ACC112 (cell line): ENCODE measurements at regions not wholly inside any gene's neighbourhood (a gene's known extent, or its start where the extent isn't known, plus 50 kb on each side); places are given as distances from the start of the nearest gene placed in this dataset.

ENCODE experiments used
- H2AFZ ChIP-seq: fragments of 200-600 bp; sonication (generic); one replicate; pipeline ENCODE4 v1.6.0; 2017; ENCODE audit warnings: antibody characterized with exemption, low read length; ENCODE audit not compliant: unreplicated experiment
- H3K27ac ChIP-seq: fragments of 200-600 bp; sonication (generic); 2 replicates; pipeline ENCODE4 v1.5.1; 2014; ENCODE audit warnings: low read depth, mild to moderate bottlenecking, antibody characterized with exemption, low read length, moderate library complexity
- H3K27me3 ChIP-seq: fragments of 200-600 bp; sonication (generic); 2 replicates; pipeline ENCODE4 v1.6.1; 2014; ENCODE audit warnings: mild to moderate bottlenecking, antibody characterized with exemption, low read length, moderate library complexity, mixed read lengths; ENCODE audit not compliant: insufficient read depth
- H3K36me3 ChIP-seq: fragments of 200-600 bp; sonication (generic); 2 replicates; pipeline ENCODE4 v1.6.1; 2016; ENCODE audit warnings: mild to moderate bottlenecking, antibody characterized with exemption, low read length, moderate library complexity, mixed read lengths; ENCODE audit not compliant: insufficient read depth
- H3K4me1 ChIP-seq: fragments of 200-600 bp; sonication (generic); one replicate; pipeline ENCODE4 v1.6.1; 2016; ENCODE audit warnings: low read length, mixed read lengths; ENCODE audit not compliant: insufficient read depth, unreplicated experiment, control insufficient read depth
- H3K4me3 ChIP-seq: fragments of 200-600 bp; sonication (generic); 2 replicates; pipeline ENCODE4 v1.5.1; 2014; ENCODE audit warnings: mild to moderate bottlenecking, low read depth, low read length
- H3K79me2 ChIP-seq: fragments of 200-600 bp; sonication (generic); one replicate; pipeline ENCODE4 v1.6.0; 2016; ENCODE audit warnings: low read length; ENCODE audit not compliant: control insufficient read depth, unreplicated experiment, insufficient read depth

GRCh38 chr10:94085766-94086437 lies 92.2 kb downstream of the PLCE1 start:
- Histone ChIP-seq H3K27me3 (no peaks in the 10 kb centered on the region), H3K4me3 (no peak overlapping the region), H3K79me2 (no peaks in the 10 kb centered on the region), H2AFZ (no peak overlapping the region), H3K36me3 (no peaks in the 10 kb centered on the region; the same call in 1 of the 2 replicates), H3K4me1 (peaks cover 18% of the 10 kb centered on the region), H3K27ac (no peak overlapping the region)

- peak overlapping the region; percentile 17 for H3K4me3 ChIP-seq
- H3K36me3 ChIP-seq = no peaks in the 10 kb centered on the region
- H3K4me1 ChIP-seq = peaks cover 40% of the 10 kb centered on the region
- no peaks in the 10 kb centered on the region for H3K27me3 ChIP-seq
- H3K27ac ChIP-seq = no peak overlapping the region
- H2AFZ ChIP-seq = no peak overlapping the region
- H3K79me2 ChIP-seq = no peaks in the 10 kb centered on the region
These were observed 95.2 kb downstream of the PLCE1 start for GRCh38 chr10:94088926-94089381.

GRCh38 chr10:94091649-94092048 lies 97.9 kb downstream of the PLCE1 start:
- Histone ChIP-seq H3K27ac (no peak overlapping the region), H2AFZ (no peak overlapping the region), H3K27me3 (no peaks in the 10 kb centered on the region), H3K4me1 (peaks cover 46% of the 10 kb centered on the region), H3K36me3 (no peaks in the 10 kb centered on the region), H3K4me3 (no peak overlapping the region), H3K79me2 (no peaks in the 10 kb centered on the region)

- no peaks in the 10 kb centered on the region for H3K36me3 ChIP-seq
- H3K4me1 ChIP-seq = peaks cover 55% of the 10 kb centered on the region
- H2AFZ ChIP-seq = peak overlapping the region; percentile 31
- peak overlapping the region; percentile 51 for H3K4me3 ChIP-seq
- peak overlapping the region; percentile 83 for H3K27ac ChIP-seq
- H3K27me3 ChIP-seq = no peaks in the 10 kb centered on the region
- H3K79me2 ChIP-seq = no peaks in the 10 kb centered on the region
These were observed 99.1 kb downstream of the PLCE1 start for GRCh38 chr10:94092848-94093247.

GRCh38 chr10:94093286-94093905 lies 99.7 kb downstream of the PLCE1 start:
- H3K27me3 ChIP-seq = no peaks in the 10 kb centered on the region
- peak overlapping the region; percentile 51; the same call in 1 of the 2 replicates for H3K4me3 ChIP-seq
- H3K27ac ChIP-seq = peak overlapping the region; percentile 83
- H3K36me3 ChIP-seq = no peaks in the 10 kb centered on the region
- H3K4me1 ChIP-seq = peaks cover 53% of the 10 kb centered on the region
- H3K79me2 ChIP-seq = no peaks in the 10 kb centered on the region
- H2AFZ ChIP-seq = no peak overlapping the region

- H2AFZ ChIP-seq = no peak overlapping the region
- H3K36me3 ChIP-seq = no peaks in the 10 kb centered on the region
- H3K27ac ChIP-seq = no peak overlapping the region
- no peaks in the 10 kb centered on the region for H3K79me2 ChIP-seq
- no peaks in the 10 kb centered on the region for H3K27me3 ChIP-seq
- H3K4me1 ChIP-seq = peaks cover 42% of the 10 kb centered on the region
- H3K4me3 ChIP-seq = no peak overlapping the region
These were observed 100.8 kb downstream of the PLCE1 start for GRCh38 chr10:94094540-94094939.

GRCh38 chr10:94097656-94098055 lies 103.9 kb downstream of the PLCE1 start:
- no peaks in the 10 kb centered on the region for H3K36me3 ChIP-seq
- H3K4me1 ChIP-seq = peaks cover 30% of the 10 kb centered on the region
- H2AFZ ChIP-seq = no peak overlapping the region
- no peaks in the 10 kb centered on the region for H3K79me2 ChIP-seq
- H3K4me3 ChIP-seq = no peak overlapping the region
- no peak overlapping the region for H3K27ac ChIP-seq
- no peaks in the 10 kb centered on the region for H3K27me3 ChIP-seq

GRCh38 chr10:94098896-94099295 lies 105.2 kb downstream of the PLCE1 start:
- Histone ChIP-seq H2AFZ (no peak overlapping the region), H3K36me3 (no peaks in the 10 kb centered on the region), H3K4me1 (peaks cover 29% of the 10 kb centered on the region), H3K27me3 (no peaks in the 10 kb centered on the region), H3K27ac (no peak overlapping the region), H3K79me2 (no peaks in the 10 kb centered on the region), H3K4me3 (no peak overlapping the region)

GRCh38 chr10:94101894-94102293 lies 108.2 kb downstream of the PLCE1 start:
- peaks cover 39% of the 10 kb centered on the region for H3K4me1 ChIP-seq
- no peaks in the 10 kb centered on the region for H3K27me3 ChIP-seq
- no peak overlapping the region for H3K27ac ChIP-seq
- no peaks in the 10 kb centered on the region for H3K36me3 ChIP-seq
- H2AFZ ChIP-seq = no peak overlapping the region
- no peaks in the 10 kb centered on the region for H3K79me2 ChIP-seq
- no peak overlapping the region for H3K4me3 ChIP-seq

- Histone ChIP-seq H3K4me3 (no peak overlapping the region), H3K27ac (no peak overlapping the region), H3K27me3 (no peaks in the 10 kb centered on the region), H3K4me1 (peaks cover 38% of the 10 kb centered on the region), H3K36me3 (no peaks in the 10 kb centered on the region), H3K79me2 (no peaks in the 10 kb centered on the region), H2AFZ (no peak overlapping the region)
These were observed 108.7 kb downstream of the PLCE1 start for GRCh38 chr10:94102436-94102835.

- no peaks in the 10 kb centered on the region for H3K79me2 ChIP-seq
- no peak overlapping the region for H3K4me3 ChIP-seq
- no peaks in the 10 kb centered on the region for H3K27me3 ChIP-seq
- H3K36me3 ChIP-seq = no peaks in the 10 kb centered on the region
- H3K4me1 ChIP-seq = peaks cover 39% of the 10 kb centered on the region
- H2AFZ ChIP-seq = no peak overlapping the region
- H3K27ac ChIP-seq = peak overlapping the region; percentile 82; the same call in 1 of the 2 replicates
These were observed 109.5 kb downstream of the PLCE1 start for GRCh38 chr10:94103192-94103591.
